ENCODE measurements at regions not wholly inside any gene's neighbourhood (a gene's known extent, or its start where the extent isn't known, plus 50 kb on each side); places are given as distances from the start of the nearest gene placed in this dataset.

GRCh38 chr1:80066060-80066459 lies 1059.5 kb upstream of the ADGRL4 start:
- H3K27ac ChIP-seq (replicated peaks), result no peak overlapping the region
- H3K4me3 ChIP-seq (replicated peaks; ENCODE audit: insufficient read depth, low read length), result no peak overlapping the region
- no peak for DNase-seq (ENCODE audit: low read depth in 1 of 2, low spot score in 1 of 2)
- no peaks in the 10 kb centered on the region for H3K27me3 ChIP-seq (ENCODE audit: insufficient read depth, poor library complexity, severe bottlenecking)
- no peak for TF ChIP-seq REST (IDR thresholded peaks at IDR 0.05; ENCODE audit: insufficient replicate concordance, low read depth)
- no peak for TF ChIP-seq POLR2AphosphoS5 (IDR thresholded peaks at IDR 0.05; ENCODE audit: low read depth)
- TF ChIP-seq SPI1 (IDR thresholded peaks at IDR 0.05; ENCODE audit: borderline replicate concordance, low read depth), result no peak
- TF ChIP-seq, protein P1, sequence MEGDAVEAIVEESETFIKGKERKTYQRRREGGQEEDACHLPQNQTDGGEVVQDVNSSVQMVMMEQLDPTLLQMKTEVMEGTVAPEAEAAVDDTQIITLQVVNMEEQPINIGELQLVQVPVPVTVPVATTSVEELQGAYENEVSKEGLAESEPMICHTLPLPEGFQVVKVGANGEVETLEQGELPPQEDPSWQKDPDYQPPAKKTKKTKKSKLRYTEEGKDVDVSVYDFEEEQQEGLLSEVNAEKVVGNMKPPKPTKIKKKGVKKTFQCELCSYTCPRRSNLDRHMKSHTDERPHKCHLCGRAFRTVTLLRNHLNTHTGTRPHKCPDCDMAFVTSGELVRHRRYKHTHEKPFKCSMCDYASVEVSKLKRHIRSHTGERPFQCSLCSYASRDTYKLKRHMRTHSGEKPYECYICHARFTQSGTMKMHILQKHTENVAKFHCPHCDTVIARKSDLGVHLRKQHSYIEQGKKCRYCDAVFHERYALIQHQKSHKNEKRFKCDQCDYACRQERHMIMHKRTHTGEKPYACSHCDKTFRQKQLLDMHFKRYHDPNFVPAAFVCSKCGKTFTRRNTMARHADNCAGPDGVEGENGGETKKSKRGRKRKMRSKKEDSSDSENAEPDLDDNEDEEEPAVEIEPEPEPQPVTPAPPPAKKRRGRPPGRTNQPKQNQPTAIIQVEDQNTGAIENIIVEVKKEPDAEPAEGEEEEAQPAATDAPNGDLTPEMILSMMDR (IDR thresholded peaks at IDR 0.05; ENCODE audit: insufficient read depth, low read length), result no peak
- no peak for TF ChIP-seq GABPA (IDR thresholded peaks at IDR 0.05; ENCODE audit: low read depth)

DNA sequence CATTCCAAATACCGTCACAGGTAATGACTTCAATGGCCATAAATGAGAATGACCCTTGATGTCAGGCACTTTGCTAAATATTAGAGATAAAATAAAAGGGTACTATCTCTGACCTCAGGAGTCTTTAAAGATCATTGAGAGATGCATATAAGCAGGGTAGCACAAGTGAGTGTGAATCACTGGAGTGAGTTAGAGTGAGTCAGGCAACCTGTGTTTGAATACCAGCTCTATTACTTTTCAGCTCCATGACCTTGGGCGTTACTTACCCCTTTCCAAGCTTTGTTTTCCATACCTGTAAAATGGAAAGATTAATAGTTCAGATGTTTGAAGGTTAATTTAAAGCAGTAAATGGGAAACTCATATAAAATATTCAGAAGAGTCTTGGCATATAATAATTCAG lies 1058.0 kb upstream of the ADGRL4 start:
- Histone ChIP-seq H3K4me3 (replicated peaks; ENCODE audit: insufficient read depth, low read length) (no peak overlapping the region), H3K27me3 (ENCODE audit: insufficient read depth, poor library complexity, severe bottlenecking) (no peaks in the 10 kb centered on the region), H3K27ac (replicated peaks) (no peak overlapping the region)
- DNase-seq (ENCODE audit: low read depth in 1 of 2, low spot score in 1 of 2), result no peak
- TF ChIP-seq, protein P1 (IDR thresholded peaks at IDR 0.05; ENCODE audit: insufficient read depth, low read length), result no peak
- TF ChIP-seq POLR2AphosphoS5 (IDR thresholded peaks at IDR 0.05; ENCODE audit: low read depth) (no peak), GABPA (IDR thresholded peaks at IDR 0.05; ENCODE audit: low read depth) (no peak), REST (IDR thresholded peaks at IDR 0.05; ENCODE audit: insufficient replicate concordance, low read depth) (no peak), SPI1 (IDR thresholded peaks at IDR 0.05; ENCODE audit: borderline replicate concordance, low read depth) (no peak)

DNA sequence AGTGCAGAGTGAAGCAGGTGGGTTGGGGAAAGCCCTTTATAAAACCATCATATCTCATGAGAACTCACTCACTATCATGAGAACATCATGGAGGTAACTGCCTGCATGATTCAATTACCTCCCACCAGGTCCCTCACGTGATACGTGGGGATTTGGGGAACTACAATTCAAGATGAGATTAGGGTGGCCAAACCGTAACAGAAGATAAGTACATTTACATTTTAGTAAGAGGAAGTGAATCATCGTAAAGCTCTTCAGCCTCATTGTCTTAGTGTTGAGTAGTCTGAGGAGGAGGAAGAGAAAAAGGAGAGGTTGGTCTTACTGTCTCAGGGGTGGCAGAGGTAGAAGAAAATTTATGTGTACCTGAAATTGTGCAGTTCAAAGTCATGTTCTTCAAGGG lies 1053.4 kb upstream of the ADGRL4 start:
- no peak overlapping the region for H3K27ac ChIP-seq (replicated peaks)
- peak; percentile 67 for TF ChIP-seq SPI1 (IDR thresholded peaks at IDR 0.05; ENCODE audit: borderline replicate concordance, low read depth)
- TF ChIP-seq POLR2AphosphoS5 (IDR thresholded peaks at IDR 0.05; ENCODE audit: low read depth), result no peak
- no peaks in the 10 kb centered on the region for H3K27me3 ChIP-seq (ENCODE audit: insufficient read depth, poor library complexity, severe bottlenecking)
- peak in 1 of 2 experiments; percentile 9 for DNase-seq (ENCODE audit: low read depth in 1 of 2, low spot score in 1 of 2)
- no peak overlapping the region for H3K4me3 ChIP-seq (replicated peaks; ENCODE audit: insufficient read depth, low read length)

DNA sequence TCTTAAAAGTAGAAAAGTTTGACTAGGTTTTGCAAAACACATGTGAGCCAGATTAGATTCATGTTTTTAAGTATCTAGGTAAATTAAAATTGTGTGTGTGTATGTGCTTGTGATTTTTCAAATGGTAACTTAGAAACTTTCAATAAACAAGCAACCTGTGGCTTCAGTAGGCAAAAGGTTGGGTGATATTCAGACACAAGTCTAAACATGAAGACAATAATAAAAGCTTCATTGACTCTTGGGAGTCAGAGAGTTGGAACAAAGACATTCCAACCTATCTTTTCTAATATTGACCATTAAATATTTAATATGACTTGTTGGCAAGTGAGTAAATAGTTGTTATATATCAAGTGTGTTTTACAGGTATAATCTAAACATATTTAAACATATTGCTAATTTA lies 1049.6 kb upstream of the ADGRL4 start:
- no peak overlapping the region for H3K27ac ChIP-seq (replicated peaks)
- TF ChIP-seq, protein P1 (IDR thresholded peaks at IDR 0.05; ENCODE audit: insufficient read depth, low read length), result no peak
- TF ChIP-seq POLR2AphosphoS5 (IDR thresholded peaks at IDR 0.05; ENCODE audit: low read depth), result no peak
- TF ChIP-seq GABPA (IDR thresholded peaks at IDR 0.05; ENCODE audit: low read depth), result no peak
- TF ChIP-seq SPI1 (IDR thresholded peaks at IDR 0.05; ENCODE audit: borderline replicate concordance, low read depth), result no peak
- no peak for TF ChIP-seq REST (IDR thresholded peaks at IDR 0.05; ENCODE audit: insufficient replicate concordance, low read depth)
- DNase-seq (ENCODE audit: low read depth in 1 of 2, low spot score in 1 of 2), result no peak
- no peaks in the 10 kb centered on the region for H3K27me3 ChIP-seq (ENCODE audit: insufficient read depth, poor library complexity, severe bottlenecking)
- no peak overlapping the region for H3K4me3 ChIP-seq (replicated peaks; ENCODE audit: insufficient read depth, low read length)
